ENCODE measurements at regions not wholly inside any gene's neighbourhood (a gene's known extent, or its start where the extent isn't known, plus 50 kb on each side); places are given as distances from the start of the nearest gene placed in this dataset.

GRCh38 chr9:103430469-103430868, 435.3 kb downstream of the CYLC2 start:
- DNase-seq (ENCODE audit: low read depth, low spot score) = no peak
- Mint-ChIP-seq H3K27ac (ENCODE audit: unreplicated experiment) (no peak overlapping the region), H3K4me1 (no peaks in the 10 kb centered on the region), H3K36me3 (ENCODE audit: low read depth) (no peaks in the 10 kb centered on the region), H3K9me3 (peaks cover 3% of the 10 kb centered on the region), H3K27me3 (ENCODE audit: low read depth) (no peaks in the 10 kb centered on the region), H3K4me3 (no peak overlapping the region)
- no peak for TF ChIP-seq CTCF (conservative IDR thresholded peaks at IDR 0.05)

- DNase-seq (ENCODE audit: low read depth, low spot score) = no peak
- no peak overlapping the region for H3K27ac Mint-ChIP-seq (ENCODE audit: unreplicated experiment)
- no peak for TF ChIP-seq CTCF (conservative IDR thresholded peaks at IDR 0.05)
- H3K36me3 Mint-ChIP-seq (ENCODE audit: low read depth) = no peaks in the 10 kb centered on the region
- no peaks in the 10 kb centered on the region for H3K4me1 Mint-ChIP-seq
- H3K4me3 Mint-ChIP-seq = no peak overlapping the region
- no peaks in the 10 kb centered on the region for H3K27me3 Mint-ChIP-seq (ENCODE audit: low read depth)
- H3K9me3 Mint-ChIP-seq = peaks cover 3% of the 10 kb centered on the region
These were observed 436.7 kb downstream of the CYLC2 start for GRCh38 chr9:103431809-103432208.

- no peaks in the 10 kb centered on the region for H3K27me3 Mint-ChIP-seq (ENCODE audit: low read depth)
- H3K4me3 Mint-ChIP-seq = no peak overlapping the region
- no peak for TF ChIP-seq CTCF (conservative IDR thresholded peaks at IDR 0.05)
- no peak overlapping the region for H3K27ac Mint-ChIP-seq (ENCODE audit: unreplicated experiment)
- DNase-seq (ENCODE audit: low read depth, low spot score) = no peak
- H3K36me3 Mint-ChIP-seq (ENCODE audit: low read depth) = no peaks in the 10 kb centered on the region
- H3K4me1 Mint-ChIP-seq = no peaks in the 10 kb centered on the region
- no peaks in the 10 kb centered on the region for H3K9me3 Mint-ChIP-seq
These were observed 449.0 kb downstream of the CYLC2 start for GRCh38 chr9:103444176-103444575.

- Mint-ChIP-seq H3K27ac (ENCODE audit: unreplicated experiment) (no peak overlapping the region), H3K4me3 (no peak overlapping the region), H3K36me3 (ENCODE audit: low read depth) (no peaks in the 10 kb centered on the region), H3K9me3 (peaks cover 5% of the 10 kb centered on the region), H3K4me1 (no peaks in the 10 kb centered on the region), H3K27me3 (ENCODE audit: low read depth) (no peaks in the 10 kb centered on the region)
- DNase-seq (ENCODE audit: low read depth, low spot score) = no peak
- no peak for TF ChIP-seq CTCF (conservative IDR thresholded peaks at IDR 0.05)
These were observed 463.7 kb downstream of the CYLC2 start for GRCh38 chr9:103458826-103459225.

- H3K4me1 Mint-ChIP-seq = no peaks in the 10 kb centered on the region
- H3K9me3 Mint-ChIP-seq = peaks cover 4% of the 10 kb centered on the region
These were observed 476.1 kb downstream of the CYLC2 start for GRCh38 chr9:103471241-103471640.

More at GRCh38 chr9:103471241-103471640, 476.1 kb downstream of the CYLC2 start:
- no peak for TF ChIP-seq CTCF (conservative IDR thresholded peaks at IDR 0.05)
- Mint-ChIP-seq H3K27ac (ENCODE audit: unreplicated experiment) (no peak overlapping the region), H3K4me3 (no peak overlapping the region), H3K36me3 (ENCODE audit: low read depth) (no peaks in the 10 kb centered on the region), H3K27me3 (ENCODE audit: low read depth) (peaks cover 2% of the 10 kb centered on the region)
- DNase-seq (ENCODE audit: low read depth, low spot score) = no peak
